ENCODE measurements at regions not wholly inside any gene's neighbourhood (a gene's known extent, or its start where the extent isn't known, plus 50 kb on each side); places are given as distances from the start of the nearest gene placed in this dataset.
"Not testable (repeated sequence)": the region's sequence is repeated elsewhere in the genome, so short reads cannot be mapped to it uniquely, and the experiment has no call there.

DNA sequence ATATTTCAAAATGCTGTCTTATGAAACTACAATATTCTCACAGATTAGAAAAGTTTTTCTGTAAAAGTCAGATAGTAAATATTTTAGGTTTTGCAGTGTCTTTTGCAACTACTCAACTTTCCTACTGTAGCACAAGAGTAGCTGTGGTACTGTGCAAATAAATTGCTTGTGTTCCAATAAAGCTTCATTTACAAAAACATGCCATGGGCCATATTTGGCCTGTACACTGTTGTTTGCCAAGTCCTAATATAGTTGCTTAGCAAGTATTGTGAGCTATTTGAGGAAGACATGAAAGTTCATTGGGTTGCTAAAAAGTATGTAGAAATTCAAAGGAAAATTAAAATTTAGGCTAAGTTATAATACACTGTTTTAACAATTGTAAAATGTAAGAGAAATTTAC lies 80.0 kb downstream of the TFPI2 start:
- H3K4me1 ChIP-seq (ENCODE audit: control insufficient read depth in 2 of 2, insufficient read depth in 2 of 2, low read length in 2 of 2): no peaks in the 10 kb centered on the region
- H3K27me3 ChIP-seq (ENCODE audit: control insufficient read depth in 2 of 2, insufficient read depth in 1 of 2, low read length in 1 of 2): no peaks in the 10 kb centered on the region
- DNase-seq (ENCODE audit: low read depth in 6 of 9, low spot score in 9 of 9): no peak
- no peaks in the 10 kb centered on the region for H3K9me3 ChIP-seq (ENCODE audit: control insufficient read depth in 2 of 2, insufficient read depth in 1 of 2, low read length in 1 of 2)
- no peaks in the 10 kb centered on the region for H3K36me3 ChIP-seq (ENCODE audit: control insufficient read depth in 2 of 2, insufficient read depth in 2 of 2, low read length in 1 of 2)
- H3K27ac ChIP-seq (ENCODE audit: low read depth in 1 of 2, low read length in 1 of 2): no peak overlapping the region
- no peak overlapping the region for H3K4me3 ChIP-seq (ENCODE audit: low read length in 2 of 2)

DNA sequence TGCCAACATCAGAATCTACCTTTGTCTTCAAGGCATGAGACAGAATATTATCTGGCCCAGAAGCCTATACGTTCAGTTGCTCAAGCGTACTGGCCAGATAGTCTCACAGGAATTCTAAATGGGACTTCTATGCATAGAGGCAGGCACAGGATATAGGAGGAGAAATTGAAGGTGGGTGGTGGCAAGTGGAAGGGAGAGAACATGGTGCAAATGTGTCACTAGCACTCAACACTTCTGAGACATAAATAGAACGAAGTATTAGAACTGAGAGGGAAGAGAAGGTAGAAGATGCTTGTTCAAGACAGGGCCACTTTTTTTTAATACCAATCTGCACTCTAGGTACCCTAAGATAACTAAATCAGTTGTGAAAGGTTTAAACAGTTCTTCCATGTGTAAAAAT lies 85.8 kb downstream of the TFPI2 start:
- no peaks in the 10 kb centered on the region for H3K9me3 ChIP-seq (ENCODE audit: control insufficient read depth in 2 of 2, insufficient read depth in 1 of 2, low read length in 1 of 2)
- H3K36me3 ChIP-seq (ENCODE audit: control insufficient read depth in 2 of 2, insufficient read depth in 2 of 2, low read length in 1 of 2): no peaks in the 10 kb centered on the region
- H3K27me3 ChIP-seq (ENCODE audit: control insufficient read depth in 2 of 2, insufficient read depth in 1 of 2, low read length in 1 of 2): no peaks in the 10 kb centered on the region
- H3K27ac ChIP-seq (ENCODE audit: low read depth in 1 of 2, low read length in 1 of 2): no peak overlapping the region
- 91% methylated on average over 3 of the region's 3 CpGs for WGBS
- DNase-seq (ENCODE audit: low read depth in 6 of 9, low spot score in 9 of 9): no peak
- no peaks in the 10 kb centered on the region for H3K4me1 ChIP-seq (ENCODE audit: control insufficient read depth in 2 of 2, insufficient read depth in 2 of 2, low read length in 2 of 2)
- H3K4me3 ChIP-seq (ENCODE audit: low read length in 2 of 2): no peak overlapping the region

DNA sequence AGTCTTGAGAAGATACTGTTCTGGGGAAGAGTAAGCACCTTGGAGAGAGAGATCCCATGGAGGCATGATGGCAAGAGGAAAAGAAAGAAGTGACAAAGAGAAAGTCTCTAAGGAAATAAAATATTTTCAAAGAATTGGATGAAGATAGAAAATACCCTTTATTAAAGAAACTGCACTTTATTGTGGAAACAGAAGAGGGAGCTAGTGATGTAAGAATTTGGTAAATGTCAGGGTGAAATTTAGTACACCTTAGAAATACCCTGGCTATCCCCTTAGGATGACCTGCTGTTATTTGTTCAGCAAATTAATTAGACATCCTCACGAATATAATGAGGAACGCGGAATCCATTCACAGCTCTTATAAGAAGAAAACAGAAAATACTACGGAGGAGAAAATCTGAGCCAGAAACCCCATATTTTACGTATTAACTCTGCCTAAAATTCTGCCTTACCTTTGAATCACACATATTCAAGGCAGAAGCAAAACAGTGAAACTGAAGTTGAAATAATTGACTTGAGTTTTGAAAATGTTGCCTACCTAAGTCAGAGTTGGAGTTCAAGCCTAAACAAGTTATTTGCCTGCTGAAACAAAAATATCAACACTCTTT lies 90.7 kb downstream of the TFPI2 start:
- no peaks in the 10 kb centered on the region for H3K4me1 ChIP-seq (ENCODE audit: control insufficient read depth in 2 of 2, insufficient read depth in 2 of 2, low read length in 2 of 2)
- no peak overlapping the region for H3K27ac ChIP-seq (ENCODE audit: low read depth in 1 of 2, low read length in 1 of 2)
- DNase-seq (ENCODE audit: low read depth in 6 of 9, low spot score in 9 of 9): no peak
- H3K4me3 ChIP-seq (ENCODE audit: low read length in 2 of 2): no peak overlapping the region
- H3K36me3 ChIP-seq (ENCODE audit: control insufficient read depth in 2 of 2, insufficient read depth in 2 of 2, low read length in 1 of 2): no peaks in the 10 kb centered on the region
- H3K9me3 ChIP-seq (ENCODE audit: control insufficient read depth in 2 of 2, insufficient read depth in 1 of 2, low read length in 1 of 2): no peaks in the 10 kb centered on the region
- H3K27me3 ChIP-seq (ENCODE audit: control insufficient read depth in 2 of 2, insufficient read depth in 1 of 2, low read length in 1 of 2): no peaks in the 10 kb centered on the region
- 74% methylated on average over 5 of the region's 5 CpGs for WGBS

DNA sequence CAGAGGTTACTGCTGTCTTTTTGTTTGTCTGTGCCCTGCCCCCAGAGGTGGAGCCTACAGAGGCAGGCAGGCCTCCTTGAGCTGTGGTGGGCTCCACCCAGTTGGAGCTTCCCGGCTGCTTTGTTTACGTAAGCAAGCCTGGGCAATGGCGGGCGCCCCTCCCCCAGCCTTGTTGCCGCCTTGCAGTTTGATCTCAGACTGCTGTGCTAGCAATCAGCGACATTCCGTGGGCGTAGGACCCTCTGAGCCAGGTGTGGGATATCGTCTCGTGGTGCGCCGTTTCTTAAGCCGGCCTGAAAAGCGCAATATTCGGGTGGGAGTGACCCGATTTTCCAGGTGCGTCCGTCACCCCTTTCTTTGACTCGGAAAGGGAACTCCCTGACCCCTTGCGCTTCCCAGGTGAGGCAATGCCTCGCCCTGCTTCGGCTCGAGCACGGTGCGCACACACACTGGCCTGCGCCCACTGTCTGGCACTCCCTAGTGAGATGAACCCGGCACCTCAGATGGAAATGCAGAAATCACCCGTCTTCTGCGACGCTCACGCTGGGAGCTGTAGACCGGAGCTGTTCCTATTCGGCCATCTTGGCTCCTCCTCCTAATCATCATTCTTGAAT lies 97.4 kb downstream of the TFPI2 start:
- H3K4me1 ChIP-seq (ENCODE audit: control insufficient read depth in 2 of 2, insufficient read depth in 2 of 2, low read length in 2 of 2); H3K27me3 ChIP-seq (ENCODE audit: control insufficient read depth in 2 of 2, insufficient read depth in 1 of 2, low read length in 1 of 2); DNase-seq (ENCODE audit: low read depth in 6 of 9, low spot score in 9 of 9); H3K36me3 ChIP-seq (ENCODE audit: control insufficient read depth in 2 of 2, insufficient read depth in 2 of 2, low read length in 1 of 2); H3K27ac ChIP-seq (ENCODE audit: low read depth in 1 of 2, low read length in 1 of 2); H3K9me3 ChIP-seq (ENCODE audit: control insufficient read depth in 2 of 2, insufficient read depth in 1 of 2, low read length in 1 of 2); H3K4me3 ChIP-seq (ENCODE audit: low read length in 2 of 2): not testable (repeated sequence)
- WGBS: no CpG with 5 or more reads among the region's 33 CpGs

DNA sequence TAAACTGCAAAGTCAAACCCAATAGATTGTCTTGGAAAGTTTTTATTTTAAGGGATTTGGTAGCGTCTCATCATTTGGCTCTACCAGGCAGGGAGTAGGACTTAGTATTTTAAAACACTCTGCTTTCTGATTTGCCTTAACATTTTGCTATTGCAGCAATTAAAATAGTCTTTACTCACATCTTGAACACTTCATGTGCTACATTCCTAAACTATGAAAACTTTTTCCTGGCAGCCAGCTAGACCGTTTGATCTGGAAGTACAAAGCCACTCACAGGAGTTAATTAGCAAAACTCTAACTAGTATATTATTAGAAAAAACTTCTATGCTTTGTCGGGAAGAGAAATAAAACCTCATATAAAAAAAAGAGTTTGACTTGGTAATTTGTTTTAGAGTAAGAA lies 111.4 kb downstream of the TFPI2 start:
- no peaks in the 10 kb centered on the region for H3K9me3 ChIP-seq (ENCODE audit: control insufficient read depth in 2 of 2, insufficient read depth in 1 of 2, low read length in 1 of 2)
- 92% methylated on average over 3 of the region's 3 CpGs for WGBS
- no peak overlapping the region for H3K4me3 ChIP-seq (ENCODE audit: low read length in 2 of 2)
- no peaks in the 10 kb centered on the region for H3K27me3 ChIP-seq (ENCODE audit: control insufficient read depth in 2 of 2, insufficient read depth in 1 of 2, low read length in 1 of 2)
- no peaks in the 10 kb centered on the region for H3K4me1 ChIP-seq (ENCODE audit: control insufficient read depth in 2 of 2, insufficient read depth in 2 of 2, low read length in 2 of 2)
- DNase-seq (ENCODE audit: low read depth in 6 of 9, low spot score in 9 of 9): no peak
- H3K27ac ChIP-seq (ENCODE audit: low read depth in 1 of 2, low read length in 1 of 2): no peak overlapping the region
- H3K36me3 ChIP-seq (ENCODE audit: control insufficient read depth in 2 of 2, insufficient read depth in 2 of 2, low read length in 1 of 2): no peaks in the 10 kb centered on the region

DNA sequence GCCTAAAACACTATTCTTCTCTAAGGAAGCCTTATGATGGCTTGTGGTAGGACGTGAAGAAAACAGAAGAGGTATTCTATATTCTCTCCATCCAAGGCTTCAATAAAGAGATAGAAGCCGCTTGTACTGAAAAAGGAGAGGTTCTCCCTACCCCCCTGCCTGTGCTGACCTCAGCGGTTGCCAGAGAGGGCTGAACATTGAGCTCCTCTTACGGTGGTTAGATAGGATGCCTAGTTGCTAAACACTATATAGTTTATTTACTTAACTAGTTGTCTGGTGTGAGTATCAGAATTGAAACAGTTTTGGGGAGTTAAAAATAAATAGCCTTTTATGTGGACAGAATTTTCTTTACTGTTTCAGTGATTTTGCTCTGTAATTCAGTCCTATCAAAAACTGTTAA lies 112.2 kb downstream of the TFPI2 start:
- Histone ChIP-seq H3K9me3 (ENCODE audit: control insufficient read depth in 2 of 2, insufficient read depth in 1 of 2, low read length in 1 of 2) (no peaks in the 10 kb centered on the region), H3K27ac (ENCODE audit: low read depth in 1 of 2, low read length in 1 of 2) (no peak overlapping the region), H3K4me1 (ENCODE audit: control insufficient read depth in 2 of 2, insufficient read depth in 2 of 2, low read length in 2 of 2) (no peaks in the 10 kb centered on the region), H3K27me3 (ENCODE audit: control insufficient read depth in 2 of 2, insufficient read depth in 1 of 2, low read length in 1 of 2) (no peaks in the 10 kb centered on the region), H3K4me3 (ENCODE audit: low read length in 2 of 2) (no peak overlapping the region), H3K36me3 (ENCODE audit: control insufficient read depth in 2 of 2, insufficient read depth in 2 of 2, low read length in 1 of 2) (no peaks in the 10 kb centered on the region)
- DNase-seq (ENCODE audit: low read depth in 6 of 9, low spot score in 9 of 9): no peak
- 94% methylated on average over 4 of the region's 4 CpGs for WGBS

DNA sequence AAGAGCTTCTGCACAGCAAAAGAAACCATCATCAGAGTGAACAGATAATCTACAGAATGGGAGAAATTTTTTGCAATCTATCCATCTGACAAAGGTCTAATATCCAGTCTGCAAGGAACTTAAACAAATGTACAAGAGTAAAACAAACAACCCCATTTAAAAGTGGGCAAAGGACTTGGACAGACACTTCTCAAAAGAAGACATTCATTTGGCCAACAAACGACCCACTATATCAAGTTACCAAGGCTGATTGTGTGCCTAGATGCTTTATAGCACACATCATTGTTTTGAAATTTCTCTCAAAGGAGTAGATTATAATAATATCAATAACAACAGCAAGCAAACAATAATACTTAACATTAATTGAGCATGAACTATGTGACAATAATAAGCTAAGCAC lies 117.1 kb downstream of the TFPI2 start:
- 74% methylated on average over 1 of the region's 1 CpG for WGBS
- H3K27ac ChIP-seq (ENCODE audit: low read depth in 1 of 2, low read length in 1 of 2): no peak overlapping the region
- H3K27me3 ChIP-seq (ENCODE audit: control insufficient read depth in 2 of 2, insufficient read depth in 1 of 2, low read length in 1 of 2): no peaks in the 10 kb centered on the region
- no peak overlapping the region for H3K4me3 ChIP-seq (ENCODE audit: low read length in 2 of 2)
- no peak for DNase-seq (ENCODE audit: low read depth in 6 of 9, low spot score in 9 of 9)
- H3K4me1 ChIP-seq (ENCODE audit: control insufficient read depth in 2 of 2, insufficient read depth in 2 of 2, low read length in 2 of 2): no peaks in the 10 kb centered on the region
- H3K9me3 ChIP-seq (ENCODE audit: control insufficient read depth in 2 of 2, insufficient read depth in 1 of 2, low read length in 1 of 2): no peaks in the 10 kb centered on the region
- H3K36me3 ChIP-seq (ENCODE audit: control insufficient read depth in 2 of 2, insufficient read depth in 2 of 2, low read length in 1 of 2): no peaks in the 10 kb centered on the region

DNA sequence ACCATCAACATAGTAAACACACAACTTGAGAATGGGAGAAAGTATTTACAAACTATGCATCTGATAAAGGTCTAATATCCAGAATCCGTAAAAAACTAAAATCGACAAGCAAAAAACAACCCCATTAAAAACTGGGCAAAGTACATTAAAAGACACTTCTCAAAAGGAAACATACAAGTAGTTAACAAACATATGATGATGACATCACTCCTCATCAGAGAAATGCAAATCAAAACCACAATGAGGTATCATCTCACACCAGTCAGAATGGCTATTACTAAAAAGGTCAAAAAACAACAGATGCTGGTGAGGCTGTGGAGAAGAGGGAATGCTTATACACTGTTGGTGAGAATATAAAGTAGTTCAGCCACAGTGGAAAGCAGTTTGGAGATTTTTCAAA lies 125.1 kb downstream of the TFPI2 start:
- Histone ChIP-seq H3K4me3 (ENCODE audit: low read length in 2 of 2) (no peak overlapping the region), H3K27me3 (ENCODE audit: control insufficient read depth in 2 of 2, insufficient read depth in 1 of 2, low read length in 1 of 2) (no peaks in the 10 kb centered on the region), H3K27ac (ENCODE audit: low read depth in 1 of 2, low read length in 1 of 2) (no peak overlapping the region), H3K36me3 (ENCODE audit: control insufficient read depth in 2 of 2, insufficient read depth in 2 of 2, low read length in 1 of 2) (no peaks in the 10 kb centered on the region), H3K9me3 (ENCODE audit: control insufficient read depth in 2 of 2, insufficient read depth in 1 of 2, low read length in 1 of 2) (no peaks in the 10 kb centered on the region), H3K4me1 (ENCODE audit: control insufficient read depth in 2 of 2, insufficient read depth in 2 of 2, low read length in 2 of 2) (no peaks in the 10 kb centered on the region)
- WGBS: 96% methylated on average over 2 of the region's 2 CpGs
- no peak for DNase-seq (ENCODE audit: low read depth in 6 of 9, low spot score in 9 of 9)

DNA sequence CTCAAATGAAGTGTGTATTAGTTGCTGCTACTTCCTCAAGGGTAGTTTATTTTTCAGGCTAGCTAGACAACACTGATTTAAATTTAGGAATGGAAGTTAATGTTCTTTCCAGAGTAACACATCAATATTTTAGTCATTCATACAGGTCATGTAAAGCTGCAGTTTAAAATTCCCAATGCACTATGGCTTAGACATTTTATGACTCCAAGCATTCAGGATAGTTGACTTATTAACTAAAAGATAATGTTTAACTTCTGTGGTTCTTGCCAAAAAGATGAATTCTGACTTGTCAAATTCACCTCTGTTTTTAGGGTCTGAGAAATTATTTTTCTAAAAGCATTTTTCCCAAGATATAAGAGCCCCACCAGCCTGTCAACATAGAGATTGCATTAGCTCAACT lies 131.9 kb downstream of the TFPI2 start:
- no peak overlapping the region for H3K4me3 ChIP-seq (ENCODE audit: low read length in 2 of 2)
- no peaks in the 10 kb centered on the region for H3K27me3 ChIP-seq (ENCODE audit: control insufficient read depth in 2 of 2, insufficient read depth in 1 of 2, low read length in 1 of 2)
- H3K9me3 ChIP-seq (ENCODE audit: control insufficient read depth in 2 of 2, insufficient read depth in 1 of 2, low read length in 1 of 2): no peaks in the 10 kb centered on the region
- H3K4me1 ChIP-seq (ENCODE audit: control insufficient read depth in 2 of 2, insufficient read depth in 2 of 2, low read length in 2 of 2): no peaks in the 10 kb centered on the region
- DNase-seq (ENCODE audit: low read depth in 6 of 9, low spot score in 9 of 9): no peak
- H3K27ac ChIP-seq (ENCODE audit: low read depth in 1 of 2, low read length in 1 of 2): no peak overlapping the region
- H3K36me3 ChIP-seq (ENCODE audit: control insufficient read depth in 2 of 2, insufficient read depth in 2 of 2, low read length in 1 of 2): no peaks in the 10 kb centered on the region

DNA sequence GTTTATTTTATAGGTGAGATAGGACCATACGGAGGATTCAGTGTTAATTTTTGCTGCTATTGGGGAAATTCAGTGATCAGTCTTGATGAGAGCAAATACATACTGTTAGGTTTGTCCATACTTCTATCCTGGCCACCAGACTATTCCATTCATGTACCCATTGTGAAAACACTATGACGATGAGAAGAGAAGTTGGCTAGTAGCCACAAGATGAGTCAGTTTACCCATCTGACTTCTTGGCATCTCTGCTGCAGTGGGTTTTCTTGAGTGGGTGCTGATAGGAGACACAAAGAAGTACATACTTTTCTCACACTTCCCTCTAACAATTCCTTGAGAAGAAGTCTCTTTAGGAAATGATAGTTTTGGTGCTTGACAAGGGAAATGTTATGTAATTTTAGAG lies 133.1 kb downstream of the TFPI2 start:
- no peaks in the 10 kb centered on the region for H3K36me3 ChIP-seq (ENCODE audit: control insufficient read depth in 2 of 2, insufficient read depth in 2 of 2, low read length in 1 of 2)
- H3K9me3 ChIP-seq (ENCODE audit: control insufficient read depth in 2 of 2, insufficient read depth in 1 of 2, low read length in 1 of 2): no peaks in the 10 kb centered on the region
- no peaks in the 10 kb centered on the region for H3K4me1 ChIP-seq (ENCODE audit: control insufficient read depth in 2 of 2, insufficient read depth in 2 of 2, low read length in 2 of 2)
- no peaks in the 10 kb centered on the region for H3K27me3 ChIP-seq (ENCODE audit: control insufficient read depth in 2 of 2, insufficient read depth in 1 of 2, low read length in 1 of 2)
- no peak overlapping the region for H3K4me3 ChIP-seq (ENCODE audit: low read length in 2 of 2)
- no peak for DNase-seq (ENCODE audit: low read depth in 6 of 9, low spot score in 9 of 9)
- no peak overlapping the region for H3K27ac ChIP-seq (ENCODE audit: low read depth in 1 of 2, low read length in 1 of 2)
- 98% methylated on average over 2 of the region's 2 CpGs for WGBS
